PFSK-1 (cell line): ENCODE measurements at regions not wholly inside any gene's neighbourhood (a gene's known extent, or its start where the extent isn't known, plus 50 kb on each side); places are given as distances from the start of the nearest gene placed in this dataset.

Source experiments
- POLR2AphosphoS5 ChIP-seq: IDR thresholded peaks from 2 replicates; pipeline ENCODE4 v1.6.1; 2012; ENCODE audit warnings: low read depth, mild to moderate bottlenecking, control low read depth, low read length, moderate library complexity
- REST ChIP-seq, 2 experiments: IDR thresholded peaks; 2 replicates each; pipeline versions ENCODE4 v1.6.1 to v1.8.0; 2011 to 2012; ENCODE audit warnings: low read depth in 2 of 2, low read length in 2 of 2, control low read depth in 1 of 2, inconsistent platforms in 1 of 2, mild to moderate bottlenecking in 1 of 2, moderate library complexity in 1 of 2; ENCODE audit not compliant: insufficient read depth in 1 of 2
- SIN3A ChIP-seq: IDR thresholded peaks from 2 replicates; pipeline ENCODE4 v1.6.1; 2012; ENCODE audit warnings: mild to moderate bottlenecking, low read length, moderate library complexity, borderline replicate concordance; ENCODE audit not compliant: insufficient read depth
- TAF1 ChIP-seq: IDR thresholded peaks from 2 replicates; pipeline ENCODE4 v1.6.1; 2012; ENCODE audit warnings: low read length, control low read depth, borderline replicate concordance; ENCODE audit not compliant: insufficient read depth

GRCh38 chr22:49550141-49550430, 277.6 kb downstream of the BRD1 start:
- TF ChIP-seq REST (IDR thresholded peaks at IDR 0.05; ENCODE audit: insufficient read depth in 1 of 2, low read depth in 2 of 2, low read length in 2 of 2) (no peak), SIN3A (no peak), POLR2AphosphoS5 (no peak), TAF1 (no peak)
